SU-DHL-6 (cell line): ENCODE measurements at regions not wholly inside any gene's neighbourhood (a gene's known extent, or its start where the extent isn't known, plus 50 kb on each side); places are given as distances from the start of the nearest gene placed in this dataset.

Experiments used
- H2AFZ ChIP-seq: fragments of 200-600 bp; sonication (generic); 2 replicates; pipeline ENCODE4 v1.6.1; 2014; ENCODE audit warnings: low read depth, mild to moderate bottlenecking, moderate library complexity, mixed read lengths, antibody characterized with exemption, low read length; ENCODE audit not compliant: severe bottlenecking
- H3F3A ChIP-seq: fragments of 200-600 bp; shearing (Covaris generic); 2 replicates; pipeline ENCODE4 v1.6.0; 2016; ENCODE audit warnings: antibody characterized with exemption, mild to moderate bottlenecking; ENCODE audit not compliant: insufficient read depth
- H3K27ac ChIP-seq: fragments of 200-600 bp; sonication (generic); 2 replicates; pipeline ENCODE4 v1.5.1; 2016; ENCODE audit warnings: low read depth, mild to moderate bottlenecking, low read length, moderate library complexity, mixed read lengths
- H3K27me3 ChIP-seq: fragments of 200-600 bp; sonication (generic), shearing (Covaris generic); 2 replicates; pipeline ENCODE4 v1.6.0; 2014; ENCODE audit warnings: mild to moderate bottlenecking, low read length
- H3K36me3 ChIP-seq: fragments of 200-600 bp; sonication (generic); 2 replicates; pipeline ENCODE4 v1.6.1; 2014; ENCODE audit warnings: mild to moderate bottlenecking, low read length, mixed read lengths
- H3K4me2 ChIP-seq: fragments of 300-600, 200-600 bp; shearing (Covaris generic), sonication (generic); 2 replicates; pipeline ENCODE4 v1.6.0; 2014; ENCODE audit warnings: low read length, low read depth, mild to moderate bottlenecking; ENCODE audit not compliant: poor library complexity, severe bottlenecking
- H3K4me3 ChIP-seq: fragments of 200-600 bp; sonication (generic); 2 replicates; pipeline ENCODE4 v1.5.1; 2014; ENCODE audit warnings: antibody characterized with exemption, low read length, mild to moderate bottlenecking, mixed read lengths; ENCODE audit not compliant: insufficient read depth, poor library complexity, severe bottlenecking
- H3K79me2 ChIP-seq: fragments of 200-600 bp; sonication (generic); 2 replicates; pipeline ENCODE4 v1.6.1; 2014; ENCODE audit warnings: mild to moderate bottlenecking, low read length, moderate library complexity; ENCODE audit not compliant: insufficient read depth
- H3K9ac ChIP-seq: fragments of 200-600 bp; sonication (generic); 2 replicates; pipeline ENCODE4 v1.7.0; 2014; ENCODE audit warnings: mild to moderate bottlenecking, low read length
- H3K9me2 ChIP-seq: fragments of 200-600 bp; sonication (generic); replicated peaks from 2 replicates; pipeline ENCODE4 v1.6.1; 2014; ENCODE audit warnings: low read length; ENCODE audit not compliant: insufficient read depth
- H3K9me3 ChIP-seq: fragments of 200-600 bp; sonication (generic); 2 replicates; pipeline ENCODE4 v1.6.1; 2014; ENCODE audit warnings: low read length, mixed read lengths; ENCODE audit not compliant: insufficient read depth
- H4K20me1 ChIP-seq: fragments of 200-600 bp; sonication (generic); 2 replicates; pipeline ENCODE4 v1.6.1; 2014; ENCODE audit warnings: low read depth, mild to moderate bottlenecking, antibody characterized with exemption, low read length, moderate library complexity, mixed read lengths
- EZH2phosphoT487 ChIP-seq: fragments of 200-600 bp; sonication (generic), shearing (Covaris generic); conservative IDR thresholded peaks from 2 replicates; pipeline ENCODE4 v1.6.1; 2018; ENCODE audit warnings: mild to moderate bottlenecking, antibody characterized with exemption, low read length, moderate library complexity, mixed read lengths
- TF ChIP-seq, protein P1 (sequence below): fragments of 200-600 bp; sonication (generic); IDR thresholded peaks from one replicate; pipeline ENCODE4 v1.5.1; 2017; ENCODE audit warnings: antibody characterized with exemption, mild to moderate bottlenecking, low read length, moderate library complexity; ENCODE audit not compliant: insufficient read depth, poor library complexity, severe bottlenecking

DNA sequence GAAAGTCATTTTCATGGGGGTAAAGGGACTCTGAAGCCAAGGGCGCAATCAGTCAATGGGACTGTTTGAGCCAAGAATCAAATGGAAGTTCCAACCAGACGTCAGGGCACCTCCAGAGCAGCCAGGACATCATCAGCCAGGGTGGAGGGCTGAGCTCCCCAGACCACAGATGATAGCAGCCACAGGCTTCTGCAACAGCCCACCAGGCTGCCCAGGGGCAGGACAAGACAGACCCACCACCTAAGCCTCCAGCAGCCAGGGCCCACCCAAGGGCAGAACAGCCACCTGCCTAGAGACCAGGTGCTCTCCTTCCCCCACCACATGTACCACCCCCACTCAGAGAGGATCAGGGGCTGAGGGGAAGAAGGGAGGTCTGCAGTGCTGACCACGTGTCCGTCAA lies 53.8 kb upstream of the SLC66A3 start:
- H3K27me3 ChIP-seq = no peaks in the 10 kb centered on the region
- TF ChIP-seq, protein P1, sequence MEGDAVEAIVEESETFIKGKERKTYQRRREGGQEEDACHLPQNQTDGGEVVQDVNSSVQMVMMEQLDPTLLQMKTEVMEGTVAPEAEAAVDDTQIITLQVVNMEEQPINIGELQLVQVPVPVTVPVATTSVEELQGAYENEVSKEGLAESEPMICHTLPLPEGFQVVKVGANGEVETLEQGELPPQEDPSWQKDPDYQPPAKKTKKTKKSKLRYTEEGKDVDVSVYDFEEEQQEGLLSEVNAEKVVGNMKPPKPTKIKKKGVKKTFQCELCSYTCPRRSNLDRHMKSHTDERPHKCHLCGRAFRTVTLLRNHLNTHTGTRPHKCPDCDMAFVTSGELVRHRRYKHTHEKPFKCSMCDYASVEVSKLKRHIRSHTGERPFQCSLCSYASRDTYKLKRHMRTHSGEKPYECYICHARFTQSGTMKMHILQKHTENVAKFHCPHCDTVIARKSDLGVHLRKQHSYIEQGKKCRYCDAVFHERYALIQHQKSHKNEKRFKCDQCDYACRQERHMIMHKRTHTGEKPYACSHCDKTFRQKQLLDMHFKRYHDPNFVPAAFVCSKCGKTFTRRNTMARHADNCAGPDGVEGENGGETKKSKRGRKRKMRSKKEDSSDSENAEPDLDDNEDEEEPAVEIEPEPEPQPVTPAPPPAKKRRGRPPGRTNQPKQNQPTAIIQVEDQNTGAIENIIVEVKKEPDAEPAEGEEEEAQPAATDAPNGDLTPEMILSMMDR = no peak
- no peak for TF ChIP-seq EZH2phosphoT487
- no peak overlapping the region for H3K4me2 ChIP-seq
- H3F3A ChIP-seq = no peaks in the 10 kb centered on the region
- H3K36me3 ChIP-seq = no peaks in the 10 kb centered on the region
- H2AFZ ChIP-seq = no peak overlapping the region
- H3K9me3 ChIP-seq = no peaks in the 10 kb centered on the region
- no peaks in the 10 kb centered on the region for H3K9me2 ChIP-seq
- no peak overlapping the region for H3K4me3 ChIP-seq
- H3K79me2 ChIP-seq = no peaks in the 10 kb centered on the region
- no peak overlapping the region for H3K9ac ChIP-seq
- H4K20me1 ChIP-seq = no peaks in the 10 kb centered on the region
- no peak overlapping the region for H3K27ac ChIP-seq

DNA sequence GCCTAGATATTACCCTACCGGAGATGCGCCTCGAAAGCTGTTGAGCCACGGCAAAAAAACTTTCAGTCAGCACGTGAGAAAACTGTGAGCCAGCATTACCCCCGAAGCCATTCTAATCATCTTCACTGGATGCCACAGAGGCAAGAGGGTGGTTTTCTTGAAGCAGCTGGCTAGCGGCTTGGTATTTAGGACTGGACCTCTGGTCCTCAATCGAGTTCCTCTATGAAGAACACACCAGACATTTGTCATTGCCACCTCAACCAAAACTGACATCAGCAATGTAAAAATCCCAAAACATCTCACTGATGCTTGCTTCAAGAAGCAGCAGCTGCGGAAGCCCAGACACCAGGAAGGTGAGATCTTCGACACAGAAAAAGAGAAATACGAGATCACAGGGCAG lies 52.8 kb upstream of the SLC66A3 start:
- Histone ChIP-seq H3K9me3 (no peaks in the 10 kb centered on the region), H3K9me2 (no peaks in the 10 kb centered on the region), H3K79me2 (no peaks in the 10 kb centered on the region), H4K20me1 (no peaks in the 10 kb centered on the region), H3K4me2 (no peak overlapping the region), H3F3A (no peaks in the 10 kb centered on the region), H3K27me3 (no peaks in the 10 kb centered on the region), H3K36me3 (no peaks in the 10 kb centered on the region), H3K27ac (no peak overlapping the region), H3K9ac (no peak overlapping the region), H2AFZ (no peak overlapping the region), H3K4me3 (no peak overlapping the region)
- TF ChIP-seq EZH2phosphoT487 = no peak

DNA sequence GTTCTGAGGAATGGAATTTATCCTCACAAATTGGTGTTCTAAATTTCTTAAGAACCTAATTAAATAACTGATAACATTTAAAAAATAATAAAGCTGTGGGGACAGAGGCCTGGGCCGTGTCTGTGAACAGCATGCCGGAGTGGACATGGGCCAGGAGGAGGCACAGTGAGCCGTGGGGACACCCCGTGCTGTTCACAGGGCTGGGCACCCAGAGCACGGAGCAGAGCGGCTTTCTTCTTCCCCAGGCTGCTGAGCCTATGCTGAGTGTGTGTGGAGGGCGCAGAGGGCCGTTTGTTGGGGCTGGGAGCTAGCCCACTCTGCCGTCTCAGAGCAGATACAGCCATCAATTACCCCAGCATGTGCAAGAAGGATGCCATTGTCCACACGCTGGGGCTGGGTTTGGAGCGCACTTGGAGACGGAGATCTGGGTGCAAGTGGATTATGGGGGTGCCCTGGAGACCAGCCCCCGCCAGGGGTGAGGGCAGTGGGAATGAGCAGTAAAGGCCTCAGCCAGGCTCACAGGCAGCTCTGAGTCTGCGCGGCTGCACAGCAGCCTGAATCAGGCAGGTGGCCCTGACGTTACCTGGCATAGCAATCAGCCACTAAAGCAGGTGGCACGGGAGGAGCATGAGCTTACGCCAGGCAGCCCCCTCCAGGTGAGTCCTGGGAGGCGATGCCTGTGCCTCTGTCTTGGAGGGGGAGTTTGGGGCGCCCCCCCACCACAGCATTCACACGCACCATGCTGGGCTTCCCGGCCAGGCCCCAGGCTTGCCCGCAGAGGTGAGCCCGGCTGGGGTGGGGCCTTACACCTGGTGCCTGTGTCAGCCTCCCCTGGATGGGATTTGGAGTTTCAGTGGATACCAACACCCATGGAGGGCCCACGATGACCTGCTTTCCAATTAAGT lies 52.1 kb upstream of the SLC66A3 start:
- Histone ChIP-seq H3K9me2 (no peaks in the 10 kb centered on the region), H3K4me2 (no peak overlapping the region), H3K4me3 (no peak overlapping the region), H3K9me3 (no peaks in the 10 kb centered on the region), H2AFZ (no peak overlapping the region), H3F3A (no peaks in the 10 kb centered on the region), H3K27ac (no peak overlapping the region), H3K79me2 (no peaks in the 10 kb centered on the region), H3K27me3 (no peaks in the 10 kb centered on the region), H3K36me3 (no peaks in the 10 kb centered on the region), H3K9ac (no peak overlapping the region), H4K20me1 (no peaks in the 10 kb centered on the region)
- TF ChIP-seq EZH2phosphoT487 = no peak
- TF ChIP-seq, protein P1 = no peak

DNA sequence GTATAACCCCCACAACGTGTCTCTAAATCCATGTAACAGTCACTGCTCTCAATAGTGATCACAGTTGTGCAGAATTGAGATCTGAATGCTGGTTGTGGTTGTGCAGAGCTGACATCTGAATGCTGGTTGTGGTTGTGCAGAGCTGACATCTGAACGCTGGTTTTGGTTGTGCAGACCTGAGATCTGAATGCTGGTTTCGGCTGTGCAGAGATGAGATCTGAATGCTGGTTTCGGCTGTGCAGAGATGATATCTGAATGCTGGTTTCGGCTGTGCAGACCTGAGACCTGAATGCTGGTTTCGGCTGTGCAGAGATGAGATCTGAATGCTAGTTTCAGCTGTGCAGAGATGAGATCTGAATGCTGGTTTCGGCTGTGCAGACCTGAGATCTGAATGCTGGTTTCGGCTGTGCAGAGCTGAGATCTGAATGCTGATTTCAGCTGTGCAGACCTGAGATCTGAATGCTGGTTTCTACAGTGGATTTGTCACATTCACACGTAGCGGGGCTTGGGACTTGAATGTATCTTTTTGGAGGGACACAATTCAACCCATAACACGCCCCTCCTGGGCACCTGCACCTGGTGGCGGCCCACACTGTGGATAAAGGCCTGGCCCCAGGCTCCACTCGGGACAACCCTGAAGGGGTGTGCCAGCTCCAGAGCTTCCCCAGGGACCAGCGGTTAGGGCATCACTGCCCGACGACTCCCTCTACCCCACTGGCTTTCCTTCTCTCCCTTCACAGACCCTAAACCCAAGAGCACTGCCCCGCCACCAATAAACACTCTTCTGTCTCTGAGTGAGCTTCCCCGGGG lies 51.1 kb upstream of the SLC66A3 start:
- no peaks in the 10 kb centered on the region for H3K9me2 ChIP-seq
- no peaks in the 10 kb centered on the region for H3K9me3 ChIP-seq
- no peak overlapping the region for H3K4me2 ChIP-seq
- H3K4me3 ChIP-seq = no peak overlapping the region
- H3K27me3 ChIP-seq = no peaks in the 10 kb centered on the region
- H4K20me1 ChIP-seq = no peaks in the 10 kb centered on the region
- no peak overlapping the region for H3K9ac ChIP-seq
- no peaks in the 10 kb centered on the region for H3F3A ChIP-seq
- H2AFZ ChIP-seq = no peak overlapping the region
- no peaks in the 10 kb centered on the region for H3K36me3 ChIP-seq
- H3K27ac ChIP-seq = no peak overlapping the region
- TF ChIP-seq, protein P1 = no peak
- no peak for TF ChIP-seq EZH2phosphoT487
- H3K79me2 ChIP-seq = no peaks in the 10 kb centered on the region
